NCI-H748 treated with DMSO at 0.1 percent for 48 hours (cell line): ENCODE measurements at regions not wholly inside any gene's neighbourhood (a gene's known extent, or its start where the extent isn't known, plus 50 kb on each side); places are given as distances from the start of the nearest gene placed in this dataset.
"Not testable (repeated sequence)": the region's sequence is repeated elsewhere in the genome, so short reads cannot be mapped to it uniquely, and the experiment has no call there.

Source experiments
- DNase-seq: peaks from one replicate; lab custom pipeline; 2025; lab: John Stamatoyannopoulos, UW

DNA sequence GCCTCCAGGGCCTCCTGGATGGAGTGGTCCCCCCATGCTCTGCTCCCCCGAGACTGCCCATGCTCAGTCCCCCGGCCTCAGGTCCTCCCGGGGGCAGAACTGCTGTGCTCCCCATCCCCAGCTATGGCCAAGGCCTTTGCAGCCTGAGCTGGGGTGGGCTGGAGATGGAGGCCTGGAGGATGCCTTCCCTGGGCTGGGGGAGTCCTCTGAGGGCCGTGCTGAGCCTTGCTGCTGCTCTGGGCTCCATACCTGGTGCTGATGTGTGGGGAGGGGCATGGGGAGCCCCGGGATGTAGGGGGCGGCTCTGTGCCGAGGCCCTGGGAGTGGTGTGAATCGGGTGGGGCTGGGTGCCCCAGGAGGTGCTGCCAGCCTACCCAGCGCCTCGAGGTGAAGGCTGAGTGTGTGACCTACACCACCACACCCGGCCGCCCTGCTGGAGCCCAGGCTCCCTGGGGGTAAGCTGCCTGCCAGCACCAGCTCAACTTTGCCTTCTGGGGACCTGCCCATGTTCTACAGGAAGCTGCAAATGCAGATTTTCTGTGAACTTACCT is 109.5 kb downstream of the UNCX start:
- DNase-seq, result no peak

DNA sequence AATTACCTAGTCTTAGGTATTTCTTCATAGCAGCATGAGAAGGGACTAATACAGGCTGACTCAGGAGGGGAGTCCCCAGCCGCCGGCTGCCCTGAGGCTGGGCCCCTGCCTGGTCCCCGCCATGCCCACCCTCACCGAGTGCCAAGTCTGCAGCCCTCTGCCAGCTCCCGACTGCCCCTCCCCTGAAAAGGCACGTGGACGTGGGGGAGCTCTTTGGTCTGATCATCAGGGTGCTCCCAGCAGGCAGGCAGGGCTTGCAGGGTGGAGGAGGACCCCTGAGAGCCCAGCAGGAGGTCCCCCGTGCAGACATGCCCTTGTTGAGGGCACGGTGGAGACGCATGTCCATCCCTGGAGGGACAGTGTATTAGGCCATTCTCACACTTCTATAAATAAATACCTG is 110.9 kb downstream of the UNCX start:
- no peak for DNase-seq

- DNase-seq, result no peak
Measured at GRCh38 chr7:1344421-1344820, 111.7 kb downstream of the UNCX start.

GRCh38 chr7:1344981-1345701 is 112.5 kb downstream of the UNCX start:
- no peak for DNase-seq

DNA sequence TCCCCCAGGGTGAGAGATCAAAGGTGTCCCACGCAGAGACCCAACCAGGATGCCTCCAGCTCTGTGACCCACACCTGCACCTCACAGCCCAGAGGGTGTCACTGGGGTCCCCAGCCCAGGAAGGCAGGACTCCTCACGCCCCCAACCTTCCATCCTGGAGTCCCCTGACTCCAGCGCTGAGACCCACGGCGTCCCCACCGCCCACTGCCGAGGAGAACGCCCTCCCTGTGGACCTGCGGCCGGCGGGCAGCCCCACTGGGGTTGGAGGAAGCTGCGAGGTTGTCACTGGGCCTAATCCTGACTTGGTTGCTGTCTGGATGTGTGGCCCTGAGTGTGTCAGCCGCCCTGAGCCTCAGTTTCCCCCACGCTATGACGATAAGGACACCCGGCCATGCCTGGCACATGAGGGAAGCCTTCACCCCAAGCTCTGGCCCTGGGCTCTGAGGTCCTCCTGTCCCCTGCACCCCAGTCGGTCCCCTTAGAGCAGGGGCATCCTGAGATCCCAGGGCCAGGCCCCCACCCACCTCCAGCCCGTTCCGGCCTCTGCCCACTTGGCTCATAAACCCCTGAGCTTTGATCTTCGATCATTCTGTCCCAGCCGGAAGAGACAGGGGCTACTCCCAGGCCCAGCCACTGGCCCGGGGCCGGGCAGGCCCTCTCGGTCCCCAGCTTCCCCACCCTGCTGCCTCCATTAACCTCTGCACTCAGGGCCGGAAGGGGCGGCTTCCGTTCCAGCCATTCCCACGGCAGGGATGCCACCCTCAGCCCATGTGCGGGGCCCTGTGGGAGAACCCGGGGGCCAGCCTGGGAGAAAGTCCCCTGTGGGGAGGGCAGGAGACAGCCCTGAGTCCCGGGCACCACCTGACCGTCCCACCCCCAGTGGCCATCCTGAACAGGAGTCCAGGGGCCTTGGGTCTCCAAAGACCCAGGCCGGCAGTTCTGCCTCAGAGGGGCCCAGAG is 113.2 kb downstream of the MICALL2 start:
- no peak for DNase-seq

- DNase-seq, result no peak
Measured at GRCh38 chr7:1346851-1347250, 112.4 kb downstream of the MICALL2 start.

DNA sequence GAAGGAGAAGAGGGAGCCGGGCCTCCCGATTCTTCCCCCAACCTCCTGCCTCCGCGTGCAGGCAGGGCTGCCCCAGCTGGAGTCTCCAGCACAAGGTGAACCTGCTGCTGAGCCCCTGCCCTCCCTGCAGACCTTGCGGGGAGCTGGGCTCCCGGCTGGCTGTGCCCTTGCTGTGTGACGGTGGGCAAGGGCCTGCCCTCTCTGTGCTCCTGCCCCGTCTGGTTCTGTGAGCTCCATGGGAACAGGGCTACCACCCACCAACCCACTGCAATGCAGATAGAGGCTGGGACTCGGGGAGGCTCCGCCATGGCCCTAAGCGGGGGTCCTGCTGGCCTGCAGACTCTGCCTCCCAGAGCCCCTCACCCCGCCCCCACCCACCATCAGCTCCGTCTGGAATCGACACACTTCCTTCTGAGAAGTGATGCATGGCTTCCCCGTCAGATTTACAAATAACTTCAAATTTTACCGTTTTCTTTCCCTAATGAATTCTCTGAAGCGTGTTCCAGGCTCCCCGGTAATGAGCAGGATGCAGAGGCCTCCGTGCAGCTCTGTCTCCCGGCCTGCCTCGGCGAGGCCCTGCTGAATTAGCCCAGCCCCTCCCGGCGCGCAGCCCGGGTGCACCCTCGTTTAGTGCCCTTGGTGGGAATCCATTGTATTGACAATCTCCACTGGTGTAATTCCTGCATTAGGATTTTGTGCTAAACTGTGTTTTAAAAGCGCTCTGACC is 111.0 kb downstream of the MICALL2 start:
- no peak for DNase-seq

GRCh38 chr7:1348823-1349335 is 110.4 kb downstream of the MICALL2 start:
- DNase-seq, result no peak

- DNase-seq, result no peak
Measured at GRCh38 chr7:1349351-1349761, 109.9 kb downstream of the MICALL2 start.

- no peak for DNase-seq
Measured at GRCh38 chr7:1351881-1352625, 107.2 kb downstream of the MICALL2 start.

DNA sequence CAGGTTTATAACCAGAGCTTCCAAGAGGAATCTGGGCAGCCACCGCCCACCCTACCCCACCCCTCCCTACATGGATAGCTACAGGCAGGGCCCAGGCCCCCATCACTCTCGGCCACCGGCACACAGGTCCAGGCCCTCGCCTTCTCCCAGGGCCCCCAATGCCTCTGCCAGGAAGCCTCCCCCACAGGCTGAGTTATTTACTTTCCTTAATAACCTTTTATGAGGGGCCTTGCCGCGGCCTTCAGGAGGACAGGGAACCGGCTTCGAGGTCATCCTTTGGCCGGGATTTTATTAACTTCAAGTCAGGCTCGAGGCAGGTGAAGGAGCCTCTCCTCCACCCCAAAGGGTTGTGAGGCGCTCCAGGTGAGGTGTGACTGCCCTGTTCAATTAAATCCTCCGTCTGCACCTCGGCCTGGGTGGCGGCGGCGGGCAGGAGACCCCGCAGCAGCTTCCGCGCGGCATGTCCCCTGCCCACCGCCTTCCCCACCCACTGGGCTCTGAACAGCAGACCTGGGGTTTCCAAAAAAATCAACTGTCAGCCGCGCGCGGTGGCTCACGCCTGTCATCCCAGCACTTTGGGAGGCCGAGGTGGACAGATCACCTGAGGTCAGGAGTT is 106.5 kb downstream of the MICALL2 start:
- DNase-seq, result no peak

DNA sequence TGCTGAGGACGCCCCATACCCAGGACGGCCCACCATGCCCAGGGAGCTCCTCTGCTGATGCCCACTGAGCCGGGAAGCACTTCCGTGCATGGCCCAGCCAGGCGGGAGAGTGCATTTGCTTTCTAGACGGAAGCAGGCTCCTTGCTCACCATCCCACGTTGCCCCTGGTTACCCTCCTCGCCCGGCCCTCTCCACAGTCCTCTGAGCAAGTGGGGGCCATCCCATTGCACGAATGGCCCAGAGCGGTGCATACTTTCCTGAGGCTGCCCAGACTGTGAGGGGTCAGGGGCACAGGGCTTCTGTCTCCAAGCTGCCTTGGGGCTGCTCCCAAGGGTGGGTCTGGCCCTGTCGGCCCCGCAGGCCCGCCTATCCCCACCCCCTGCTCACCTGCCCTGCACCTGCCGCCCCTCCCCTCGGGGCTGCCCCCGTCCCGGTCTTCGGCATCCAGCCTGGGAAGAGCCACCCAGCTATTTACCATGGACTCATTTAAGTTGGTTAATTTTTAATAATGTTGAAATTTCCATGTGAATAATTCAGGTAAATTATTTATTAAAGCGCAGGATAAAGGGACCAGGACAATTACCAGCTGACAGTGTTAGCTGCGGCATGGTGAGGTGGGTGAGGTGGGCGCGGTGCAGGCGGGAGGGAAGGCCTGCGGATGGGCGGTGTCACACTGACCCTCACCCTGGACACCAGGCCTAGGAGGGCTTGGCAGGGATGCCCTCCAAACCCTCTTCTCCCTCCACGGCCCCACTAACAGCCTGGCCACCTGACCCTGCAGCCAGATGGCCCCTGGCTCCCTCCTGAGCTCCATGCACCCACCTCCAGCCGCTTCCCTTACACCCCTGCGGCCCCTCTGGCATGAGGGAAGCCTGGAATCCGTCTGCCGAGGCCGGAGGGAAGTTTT is 104.4 kb downstream of the MICALL2 start:
- no peak for DNase-seq

- no peak for DNase-seq
Measured at GRCh38 chr7:1355568-1356340, 103.5 kb downstream of the MICALL2 start.

GRCh38 chr7:1356853-1357252 is 102.4 kb downstream of the MICALL2 start:
- not testable (repeated sequence) for DNase-seq

DNA sequence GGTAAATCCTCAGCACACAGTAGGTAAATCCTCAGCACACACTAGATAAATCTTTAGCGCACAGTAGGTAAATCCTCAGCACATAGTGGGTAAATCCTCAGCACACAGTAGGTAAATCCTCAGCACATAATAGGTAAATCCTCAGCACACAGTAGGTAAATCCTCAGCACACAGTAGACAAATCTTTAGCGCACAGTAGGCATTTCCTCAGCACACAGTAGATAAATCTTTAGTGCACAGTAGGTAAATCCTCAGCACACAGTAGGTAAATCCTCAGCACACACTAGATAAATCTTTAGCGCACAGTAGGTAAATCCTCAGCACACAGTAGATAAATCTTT is 102.0 kb downstream of the MICALL2 start:
- not testable (repeated sequence) for DNase-seq

DNA sequence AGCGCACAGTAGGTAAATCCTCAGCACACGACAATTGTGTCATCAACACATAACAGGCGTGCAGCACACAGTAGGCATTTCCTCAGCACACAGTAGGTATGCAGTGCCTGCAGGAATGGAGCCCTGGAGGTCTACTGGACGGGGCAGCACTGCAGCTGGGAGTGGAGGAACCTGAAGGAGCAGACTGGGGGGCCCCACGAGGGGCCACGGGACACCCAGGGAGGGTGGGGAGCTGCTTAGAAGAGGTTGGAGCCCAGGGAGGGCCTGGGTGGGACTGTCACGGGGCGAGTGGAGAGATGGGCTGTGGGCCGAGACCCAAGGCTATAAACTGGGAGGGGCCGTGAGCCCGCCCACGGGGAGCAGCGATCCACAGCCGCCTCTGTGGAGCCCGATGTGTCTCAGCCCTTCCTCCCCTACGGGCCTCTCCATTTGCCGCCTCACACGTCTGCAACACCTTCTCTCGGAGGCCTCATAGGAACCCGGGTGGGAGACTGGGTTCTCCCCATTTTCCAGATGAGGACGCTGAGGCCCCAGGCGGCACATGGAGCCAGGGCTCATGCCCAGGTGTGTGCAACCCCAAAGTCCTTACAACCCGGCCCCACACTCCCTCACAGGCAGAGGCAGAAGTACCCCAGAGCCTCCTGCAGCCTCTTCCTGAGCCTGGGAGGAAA is 101.5 kb downstream of the MICALL2 start:
- DNase-seq, result no peak

- no peak for DNase-seq
Measured at GRCh38 chr7:1358376-1359050, 100.8 kb downstream of the MICALL2 start.

DNA sequence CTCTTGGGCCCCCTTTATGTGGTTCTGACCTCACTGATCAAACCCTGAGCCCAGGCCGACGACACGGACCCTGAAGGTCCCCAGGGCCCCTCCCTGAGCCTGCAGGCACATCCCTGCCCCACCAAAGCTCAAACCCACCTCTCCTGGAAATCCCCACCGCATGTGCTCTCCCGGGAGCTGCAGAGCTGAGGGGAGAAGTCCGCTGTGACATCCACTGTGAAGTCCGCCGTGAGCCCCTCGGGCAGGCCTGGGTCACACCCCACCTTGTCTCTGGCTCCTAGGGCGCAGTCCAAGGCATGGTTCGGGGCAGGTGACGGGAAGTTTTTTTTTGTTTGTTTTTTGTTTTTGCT is 100.2 kb downstream of the MICALL2 start:
- no peak for DNase-seq
